K562 (cell line): ENCODE measurements at regions not wholly inside any gene's neighbourhood (a gene's known extent, or its start where the extent isn't known, plus 50 kb on each side); places are given as distances from the start of the nearest gene placed in this dataset.

ENCODE experiments used
- ATF3 ChIP-seq, 2 experiments: fragments of 450-650 bp in 1 of 2; sonication (generic) in 1 of 2; formaldehyde crosslinking in 1 of 2; IDR thresholded peaks in 1 of 2; conservative IDR thresholded peaks in 1 of 2; 2 replicates each; pipeline versions ENCODE4 v1.6.1 to v1.8.1; 2016 to 2023; ENCODE audit warnings: mild to moderate bottlenecking in 2 of 2, moderate library complexity in 2 of 2, inconsistent platforms in 1 of 2, missing genetic modification reagents in 1 of 2
- CTCF ChIP-seq, 3 experiments: IDR thresholded peaks in 2 of 3; conservative IDR thresholded peaks in 1 of 3; 2 replicates each; pipeline ENCODE4 v1.5.1; 2011 to 2012; ENCODE audit warnings: low read length in 3 of 3, mild to moderate bottlenecking in 3 of 3, control low read depth in 2 of 3, improper control_type of control experiment in 1 of 3, inconsistent platforms in 1 of 3, low read depth in 1 of 3, mixed read lengths in 1 of 3, moderate library complexity in 1 of 3; ENCODE audit not compliant: insufficient read depth in 2 of 3
- EP300 ChIP-seq: IDR thresholded peaks from 2 replicates; pipeline ENCODE4 v1.6.1; 2012; ENCODE audit warnings: low read length, improper control_type of control experiment
- EZH2 ChIP-seq: IDR thresholded peaks from 2 replicates; pipeline ENCODE4 v1.6.1; 2012; ENCODE audit warnings: low read depth, mild to moderate bottlenecking, inconsistent platforms, low read length, borderline replicate concordance
- FOXM1 ChIP-seq, 2 experiments: fragments of 450-650 bp in 1 of 2; sonication (generic) in 1 of 2; formaldehyde crosslinking in 1 of 2; IDR thresholded peaks; 2 replicates each; pipeline versions ENCODE4 v1.6.1 to v1.9.0; 2017 to 2022; ENCODE audit warnings: low read depth in 2 of 2, mild to moderate bottlenecking in 2 of 2, missing genetic modification reagents in 1 of 2, moderate library complexity in 1 of 2
- HDAC6 ChIP-seq: IDR thresholded peaks from 2 replicates; pipeline ENCODE4 v1.6.1; 2012; ENCODE audit warnings: low read depth, mild to moderate bottlenecking, control low read depth, inconsistent platforms, low read length, moderate library complexity
- KDM1A ChIP-seq, 2 experiments: fragments of 450-650 bp; IDR thresholded peaks; 2 replicates each; pipeline ENCODE4 v1.6.1; 2016; ENCODE audit warnings: mild to moderate bottlenecking in 2 of 2
- POLR2AphosphoS5 ChIP-seq: IDR thresholded peaks from 2 replicates; pipeline ENCODE4 v1.6.1; 2011; ENCODE audit warnings: mild to moderate bottlenecking, low read depth, low read length, moderate library complexity; ENCODE audit not compliant: control insufficient read depth, insufficient read depth
- RCOR1 ChIP-seq, 2 experiments: IDR thresholded peaks; 2 replicates each; pipeline ENCODE4 v1.6.1; 2012; ENCODE audit warnings: low read depth in 2 of 2, low read length in 2 of 2, borderline replicate concordance in 1 of 2, improper control_type of control experiment in 1 of 2
- ZNF75A ChIP-seq: fragments of 450-650 bp; formaldehyde crosslinking; IDR thresholded peaks from 2 replicates; pipeline ENCODE4 v1.4.0; 2020; ENCODE audit warnings: mild to moderate bottlenecking
- ZNF76 ChIP-seq: fragments of 250-450 bp; sonication (Bioruptor Pico); IDR thresholded peaks from 2 replicates; pipeline ENCODE4 v1.4.0; 2020; ENCODE audit warnings: mild to moderate bottlenecking, moderate library complexity, borderline replicate concordance
- TF ChIP-seq, protein P1 (sequence below): fragments of 250-450 bp; sonication (Bioruptor Pico); IDR thresholded peaks from 2 replicates; pipeline ENCODE4 v1.4.0; 2020; ENCODE audit warnings: mild to moderate bottlenecking, moderate library complexity

DNA sequence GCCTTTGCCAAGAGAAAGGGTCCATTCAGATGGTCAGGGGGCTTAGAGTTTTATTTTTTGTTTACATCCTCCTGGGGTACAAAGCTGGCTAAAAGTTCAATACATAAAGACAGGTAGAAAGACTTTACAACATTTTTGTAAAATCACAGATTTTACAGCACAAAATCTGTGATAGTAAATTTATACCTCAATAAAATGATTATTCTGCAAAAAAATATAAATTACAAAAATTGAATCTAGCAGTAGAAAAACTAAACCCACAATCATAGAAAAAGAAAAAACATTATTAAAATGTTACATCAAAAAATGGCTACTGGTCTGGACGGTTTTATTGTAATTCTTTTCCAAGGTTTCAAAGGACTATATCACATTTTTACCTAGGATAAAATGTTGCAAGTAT lies 674.2 kb upstream of the CHAC2 start:
- TF ChIP-seq ZNF75A (no peak), RCOR1 (IDR thresholded peaks at IDR 0.05; ENCODE audit: borderline replicate concordance in 1 of 2, low read depth in 2 of 2, low read length in 2 of 2) (no peak), POLR2AphosphoS5 (no peak), EP300 (no peak), ATF3 (IDR thresholded peaks at IDR 0.05) (no peak), ATF3 (CRISPR knock-in tag; conservative IDR thresholded peaks at IDR 0.05) (no peak), HDAC6 (no peak), ZNF76 (CRISPR knock-in tag) (no peak), EZH2 (no peak), CTCF (IDR thresholded peaks at IDR 0.05 in 2 of 3, conservative IDR thresholded peaks at IDR 0.05 in 1 of 3; ENCODE audit: insufficient read depth in 2 of 3, low read depth in 1 of 3, low read length in 3 of 3) (no peak), FOXM1 (IDR thresholded peaks at IDR 0.05; ENCODE audit: low read depth) (no peak), FOXM1 (CRISPR knock-in tag; IDR thresholded peaks at IDR 0.05; ENCODE audit: low read depth) (no peak), KDM1A (IDR thresholded peaks at IDR 0.05) (no peak)
- TF ChIP-seq, protein P1, sequence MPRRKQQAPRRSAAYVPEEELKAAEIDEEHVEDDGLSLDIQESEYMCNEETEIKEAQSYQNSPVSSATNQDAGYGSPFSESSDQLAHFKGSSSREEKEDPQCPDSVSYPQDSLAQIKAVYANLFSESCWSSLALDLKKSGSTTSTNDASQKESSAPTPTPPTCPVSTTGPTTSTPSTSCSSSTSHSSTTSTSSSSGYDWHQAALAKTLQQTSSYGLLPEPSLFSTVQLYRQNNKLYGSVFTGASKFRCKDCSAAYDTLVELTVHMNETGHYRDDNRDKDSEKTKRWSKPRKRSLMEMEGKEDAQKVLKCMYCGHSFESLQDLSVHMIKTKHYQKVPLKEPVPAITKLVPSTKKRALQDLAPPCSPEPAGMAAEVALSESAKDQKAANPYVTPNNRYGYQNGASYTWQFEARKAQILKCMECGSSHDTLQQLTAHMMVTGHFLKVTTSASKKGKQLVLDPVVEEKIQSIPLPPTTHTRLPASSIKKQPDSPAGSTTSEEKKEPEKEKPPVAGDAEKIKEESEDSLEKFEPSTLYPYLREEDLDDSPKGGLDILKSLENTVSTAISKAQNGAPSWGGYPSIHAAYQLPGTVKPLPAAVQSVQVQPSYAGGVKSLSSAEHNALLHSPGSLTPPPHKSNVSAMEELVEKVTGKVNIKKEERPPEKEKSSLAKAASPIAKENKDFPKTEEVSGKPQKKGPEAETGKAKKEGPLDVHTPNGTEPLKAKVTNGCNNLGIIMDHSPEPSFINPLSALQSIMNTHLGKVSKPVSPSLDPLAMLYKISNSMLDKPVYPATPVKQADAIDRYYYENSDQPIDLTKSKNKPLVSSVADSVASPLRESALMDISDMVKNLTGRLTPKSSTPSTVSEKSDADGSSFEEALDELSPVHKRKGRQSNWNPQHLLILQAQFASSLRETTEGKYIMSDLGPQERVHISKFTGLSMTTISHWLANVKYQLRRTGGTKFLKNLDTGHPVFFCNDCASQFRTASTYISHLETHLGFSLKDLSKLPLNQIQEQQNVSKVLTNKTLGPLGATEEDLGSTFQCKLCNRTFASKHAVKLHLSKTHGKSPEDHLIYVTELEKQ (CRISPR knock-in tag): no peak
